WTC11 (cell line): ENCODE measurements at regions not wholly inside any gene's neighbourhood (a gene's known extent, or its start where the extent isn't known, plus 50 kb on each side); places are given as distances from the start of the nearest gene placed in this dataset.

Source experiments
- ATAC-seq: fragments of 200-7000 bp; cut with Tn5 transposase; 2 replicates; pipeline ENCODE4 v1.10.0; 2021; ENCODE audit warnings: mild to moderate bottlenecking, moderate library complexity
- CTCF ChIA-PET: fragments of 300-600 bp; sonication (Branson Sonifier 250); formaldehyde crosslinking; loops from one replicate; lab custom pipeline; 2021; ENCODE audit warnings: antibody characterized with exemption; lab: Charles Lee
- POLR2A ChIA-PET: fragments of 350-600 bp; sonication (Branson Sonifier 250); formaldehyde crosslinking; loops from one replicate; lab custom pipeline; 2021; ENCODE audit warnings: antibody characterized with exemption; lab: Charles Lee
- DNase-seq: peaks from one replicate; pipeline ENCODE4 v3.0.0; 2021; ENCODE audit warnings: low spot score
- H3K27ac Mint-ChIP-seq: 2 replicates; pipeline ENCODE4 v1.8.0; 2021; ENCODE audit warnings: mixed read lengths
- H3K27me3 Mint-ChIP-seq: 2 replicates; pipeline ENCODE4 v1.8.0; 2021; ENCODE audit warnings: low read depth, mild to moderate bottlenecking, moderate library complexity, mixed read lengths
- H3K36me3 Mint-ChIP-seq: 2 replicates; pipeline ENCODE4 v1.8.0; 2021; ENCODE audit warnings: mixed read lengths
- H3K4me1 Mint-ChIP-seq: 2 replicates; pipeline ENCODE4 v1.8.0; 2022; ENCODE audit warnings: mixed read lengths
- H3K4me3 Mint-ChIP-seq: 2 replicates; pipeline ENCODE4 v1.8.0; 2021; ENCODE audit warnings: mild to moderate bottlenecking, moderate library complexity, mixed read lengths
- H3K9me3 Mint-ChIP-seq: 2 replicates; pipeline ENCODE4 v1.8.0; 2021; ENCODE audit warnings: mixed read lengths
- ARID4B ChIP-seq: sonication (generic); formaldehyde crosslinking; IDR thresholded peaks from 2 replicates; pipeline ENCODE4 v1.8.0; 2023; ENCODE audit warnings: missing genetic modification reagents, mild to moderate bottlenecking, borderline replicate concordance
- EMX1 ChIP-seq: fragments of 250-450 bp; sonication (Bioruptor Pico); IDR thresholded peaks from 2 replicates; pipeline ENCODE4 v1.8.0; 2021; ENCODE audit warnings: mild to moderate bottlenecking
- ESRRA ChIP-seq: sonication (generic); formaldehyde crosslinking; IDR thresholded peaks from 2 replicates; pipeline ENCODE4 v1.8.1; 2022; ENCODE audit warnings: mild to moderate bottlenecking, missing genetic modification reagents, borderline replicate concordance
- ETV6 ChIP-seq: sonication (generic); formaldehyde crosslinking; IDR thresholded peaks from 2 replicates; pipeline ENCODE4 v1.8.1; 2022; ENCODE audit warnings: mild to moderate bottlenecking, missing genetic modification reagents
- FOXP1 ChIP-seq: sonication (generic); formaldehyde crosslinking; IDR thresholded peaks from 2 replicates; pipeline ENCODE4 v1.8.0; 2022; ENCODE audit warnings: missing genetic modification reagents, mild to moderate bottlenecking, moderate library complexity, borderline replicate concordance
- HMGA2 ChIP-seq: fragments of 250-450 bp; sonication (Bioruptor Pico); IDR thresholded peaks from 2 replicates; pipeline ENCODE4 v1.4.0; 2021; ENCODE audit warnings: mild to moderate bottlenecking, moderate library complexity
- KAT7 ChIP-seq: sonication (generic); formaldehyde crosslinking; IDR thresholded peaks from 2 replicates; pipeline ENCODE4 v1.8.1; 2023; ENCODE audit warnings: missing genetic modification reagents, mild to moderate bottlenecking, borderline replicate concordance
- MYBL2 ChIP-seq: sonication (generic); formaldehyde crosslinking; IDR thresholded peaks from 2 replicates; pipeline ENCODE4 v1.8.1; 2023; ENCODE audit warnings: mild to moderate bottlenecking, moderate library complexity, missing genetic modification reagents
- NFATC4 ChIP-seq: fragments of 250-450 bp; sonication (Bioruptor Pico); IDR thresholded peaks from 2 replicates; pipeline ENCODE4 v1.9.0; 2021; ENCODE audit warnings: mild to moderate bottlenecking
- NFE2L1 ChIP-seq: sonication (generic); formaldehyde crosslinking; IDR thresholded peaks from 2 replicates; pipeline ENCODE4 v1.8.1; 2023; ENCODE audit warnings: missing genetic modification reagents
- NFYB ChIP-seq: sonication (generic); formaldehyde crosslinking; conservative IDR thresholded peaks from 2 replicates; pipeline ENCODE4 v1.8.0; 2022; ENCODE audit warnings: low read depth, missing genetic modification reagents
- NR3C1 ChIP-seq: sonication (generic); formaldehyde crosslinking; conservative IDR thresholded peaks from 2 replicates; pipeline ENCODE4 v1.8.1; 2023; ENCODE audit warnings: low read depth, mild to moderate bottlenecking, missing genetic modification reagents
- SP1 ChIP-seq: sonication (generic); formaldehyde crosslinking; conservative IDR thresholded peaks from 2 replicates; pipeline ENCODE4 v1.8.1; 2022; ENCODE audit warnings: missing genetic modification reagents
- TCF7 ChIP-seq: sonication (generic); formaldehyde crosslinking; IDR thresholded peaks from 2 replicates; pipeline ENCODE4 v1.8.0; 2022; ENCODE audit warnings: mild to moderate bottlenecking, low read depth, missing genetic modification reagents, moderate library complexity
- TEAD4 ChIP-seq: sonication (generic); formaldehyde crosslinking; IDR thresholded peaks from 2 replicates; pipeline ENCODE4 v1.8.0; 2022; ENCODE audit warnings: mild to moderate bottlenecking, missing genetic modification reagents
- TP53 ChIP-seq: sonication (generic); formaldehyde crosslinking; IDR thresholded peaks from 2 replicates; pipeline ENCODE4 v1.8.1; 2023; ENCODE audit warnings: mild to moderate bottlenecking, missing genetic modification reagents
- ZNF416 ChIP-seq: fragments of 250-450 bp; sonication (Bioruptor Pico); IDR thresholded peaks from 2 replicates; pipeline ENCODE4 v1.9.0; 2021; ENCODE audit warnings: mild to moderate bottlenecking, inconsistent platforms
- ZNF512 ChIP-seq: sonication (generic); formaldehyde crosslinking; IDR thresholded peaks from 2 replicates; pipeline ENCODE4 v1.8.1; 2022; ENCODE audit warnings: missing genetic modification reagents, borderline replicate concordance
- ZNF671 ChIP-seq: fragments of 250-450 bp; sonication (Bioruptor Pico); IDR thresholded peaks from 2 replicates; pipeline ENCODE4 v1.8.0; 2021; ENCODE audit warnings: mild to moderate bottlenecking
- TF ChIP-seq, protein P1 (sequence below): sonication (generic); formaldehyde crosslinking; IDR thresholded peaks from 2 replicates; pipeline ENCODE4 v1.8.1; 2022; ENCODE audit warnings: mild to moderate bottlenecking, moderate library complexity, missing genetic modification reagents
- TF ChIP-seq, protein P2 (sequence below): sonication (generic); formaldehyde crosslinking; IDR thresholded peaks from 2 replicates; pipeline ENCODE4 v1.8.1; 2023; ENCODE audit warnings: mild to moderate bottlenecking, missing genetic modification reagents, moderate library complexity
- TF ChIP-seq, protein P3 (sequence below): sonication (generic); formaldehyde crosslinking; IDR thresholded peaks from 2 replicates; pipeline ENCODE4 v1.8.1; 2023; ENCODE audit warnings: mild to moderate bottlenecking, missing genetic modification reagents, moderate library complexity
- TF ChIP-seq, protein P4 (sequence below): fragments of 250-450 bp; sonication (Bioruptor Pico); IDR thresholded peaks from 2 replicates; pipeline ENCODE4 v2.1.2; 2022; ENCODE audit warnings: mild to moderate bottlenecking, moderate library complexity
- TF ChIP-seq, protein P5 (sequence below): fragments of 250-450 bp; sonication (Bioruptor Pico); IDR thresholded peaks from 2 replicates; pipeline ENCODE4 v1.9.0; 2021; ENCODE audit warnings: moderate library complexity, mild to moderate bottlenecking, inconsistent platforms, borderline replicate concordance
- TF ChIP-seq, protein P6 (sequence below): sonication (generic); formaldehyde crosslinking; IDR thresholded peaks from 2 replicates; pipeline ENCODE4 v1.8.1; 2023; ENCODE audit warnings: mild to moderate bottlenecking, missing genetic modification reagents

- ChIA-PET POLR2A (no interaction called here), CTCF (no interaction called here)
- no peak overlapping the region for H3K4me3 Mint-ChIP-seq
- DNase-seq (no peak), ATAC-seq (no peak)
- no peaks in the 10 kb centered on the region for H3K36me3 Mint-ChIP-seq
- no peaks in the 10 kb centered on the region for H3K9me3 Mint-ChIP-seq
- H3K4me1 Mint-ChIP-seq, result no peaks in the 10 kb centered on the region
- TF ChIP-seq SP1 (CRISPR knock-in tag), result no peak
- no peak for TF ChIP-seq KAT7
- no peak for TF ChIP-seq NFATC4 (CRISPR knock-in tag)
- no peak for TF ChIP-seq NFE2L1 (CRISPR knock-in tag)
- TF ChIP-seq ZNF416 (CRISPR knock-in tag), result no peak
- TF ChIP-seq TEAD4 (CRISPR knock-in tag), result no peak
- no peak for TF ChIP-seq ZNF512 (CRISPR knock-in tag)
- TF ChIP-seq TP53 (CRISPR knock-in tag), result no peak
- no peak for TF ChIP-seq ARID4B (CRISPR knock-in tag)
- no peaks in the 10 kb centered on the region for H3K27me3 Mint-ChIP-seq
- no peak overlapping the region for H3K27ac Mint-ChIP-seq
Measured at GRCh38 chr1:72662918-72663317, 380.6 kb upstream of the NEGR1 start.

- Mint-ChIP-seq H3K4me1 (peaks cover 5% of the 10 kb centered on the region), H3K4me3 (no peak overlapping the region), H3K27ac (peak overlapping the region; percentile 14; the same call in 1 of the 2 replicates), H3K9me3 (no peaks in the 10 kb centered on the region), H3K36me3 (no peaks in the 10 kb centered on the region), H3K27me3 (no peaks in the 10 kb centered on the region)
- ATAC-seq (no peak; the same call in 1 of the 2 replicates), DNase-seq (no peak)
- ChIA-PET POLR2A (no interaction called here), CTCF (no interaction called here)
- TF ChIP-seq NR3C1 (no peak), EMX1 (CRISPR knock-in tag) (no peak), FOXP1 (no peak), TCF7 (CRISPR knock-in tag) (no peak), KAT7 (no peak), HMGA2 (no peak), NFATC4 (CRISPR knock-in tag) (no peak), NFYB (no peak), MYBL2 (CRISPR knock-in tag) (no peak), ZNF671 (CRISPR knock-in tag) (no peak), ETV6 (CRISPR knock-in tag) (no peak), ESRRA (CRISPR knock-in tag) (no peak)
- TF ChIP-seq, protein P1, sequence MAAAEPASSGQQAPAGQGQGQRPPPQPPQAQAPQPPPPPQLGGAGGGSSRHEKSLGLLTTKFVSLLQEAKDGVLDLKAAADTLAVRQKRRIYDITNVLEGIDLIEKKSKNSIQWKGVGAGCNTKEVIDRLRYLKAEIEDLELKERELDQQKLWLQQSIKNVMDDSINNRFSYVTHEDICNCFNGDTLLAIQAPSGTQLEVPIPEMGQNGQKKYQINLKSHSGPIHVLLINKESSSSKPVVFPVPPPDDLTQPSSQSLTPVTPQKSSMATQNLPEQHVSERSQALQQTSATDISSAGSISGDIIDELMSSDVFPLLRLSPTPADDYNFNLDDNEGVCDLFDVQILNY (CRISPR knock-in tag), result no peak
- TF ChIP-seq, protein P2, sequence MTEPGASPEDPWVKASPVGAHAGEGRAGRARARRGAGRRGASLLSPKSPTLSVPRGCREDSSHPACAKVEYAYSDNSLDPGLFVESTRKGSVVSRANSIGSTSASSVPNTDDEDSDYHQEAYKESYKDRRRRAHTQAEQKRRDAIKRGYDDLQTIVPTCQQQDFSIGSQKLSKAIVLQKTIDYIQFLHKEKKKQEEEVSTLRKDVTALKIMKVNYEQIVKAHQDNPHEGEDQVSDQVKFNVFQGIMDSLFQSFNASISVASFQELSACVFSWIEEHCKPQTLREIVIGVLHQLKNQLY (CRISPR knock-in tag), result no peak
- TF ChIP-seq, protein P3, sequence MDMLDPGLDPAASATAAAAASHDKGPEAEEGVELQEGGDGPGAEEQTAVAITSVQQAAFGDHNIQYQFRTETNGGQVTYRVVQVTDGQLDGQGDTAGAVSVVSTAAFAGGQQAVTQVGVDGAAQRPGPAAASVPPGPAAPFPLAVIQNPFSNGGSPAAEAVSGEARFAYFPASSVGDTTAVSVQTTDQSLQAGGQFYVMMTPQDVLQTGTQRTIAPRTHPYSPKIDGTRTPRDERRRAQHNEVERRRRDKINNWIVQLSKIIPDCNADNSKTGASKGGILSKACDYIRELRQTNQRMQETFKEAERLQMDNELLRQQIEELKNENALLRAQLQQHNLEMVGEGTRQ (CRISPR knock-in tag), result no peak
- TF ChIP-seq, protein P4, sequence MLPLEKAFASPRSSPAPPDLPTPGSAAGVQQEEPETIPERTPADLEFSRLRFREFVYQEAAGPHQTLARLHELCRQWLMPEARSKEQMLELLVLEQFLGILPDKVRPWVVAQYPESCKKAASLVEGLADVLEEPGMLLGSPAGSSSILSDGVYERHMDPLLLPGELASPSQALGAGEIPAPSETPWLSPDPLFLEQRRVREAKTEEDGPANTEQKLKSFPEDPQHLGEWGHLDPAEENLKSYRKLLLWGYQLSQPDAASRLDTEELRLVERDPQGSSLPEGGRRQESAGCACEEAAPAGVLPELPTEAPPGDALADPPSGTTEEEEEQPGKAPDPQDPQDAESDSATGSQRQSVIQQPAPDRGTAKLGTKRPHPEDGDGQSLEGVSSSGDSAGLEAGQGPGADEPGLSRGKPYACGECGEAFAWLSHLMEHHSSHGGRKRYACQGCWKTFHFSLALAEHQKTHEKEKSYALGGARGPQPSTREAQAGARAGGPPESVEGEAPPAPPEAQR (CRISPR knock-in tag), result no peak
- TF ChIP-seq, protein P5, sequence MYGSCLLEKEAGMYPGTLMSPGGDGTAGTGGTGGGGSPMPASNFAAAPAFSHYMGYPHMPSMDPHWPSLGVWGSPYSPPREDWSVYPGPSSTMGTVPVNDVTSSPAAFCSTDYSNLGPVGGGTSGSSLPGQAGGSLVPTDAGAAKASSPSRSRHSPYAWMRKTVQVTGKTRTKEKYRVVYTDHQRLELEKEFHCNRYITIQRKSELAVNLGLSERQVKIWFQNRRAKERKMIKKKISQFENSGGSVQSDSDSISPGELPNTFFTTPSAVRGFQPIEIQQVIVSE (CRISPR knock-in tag), result no peak
- TF ChIP-seq, protein P6, sequence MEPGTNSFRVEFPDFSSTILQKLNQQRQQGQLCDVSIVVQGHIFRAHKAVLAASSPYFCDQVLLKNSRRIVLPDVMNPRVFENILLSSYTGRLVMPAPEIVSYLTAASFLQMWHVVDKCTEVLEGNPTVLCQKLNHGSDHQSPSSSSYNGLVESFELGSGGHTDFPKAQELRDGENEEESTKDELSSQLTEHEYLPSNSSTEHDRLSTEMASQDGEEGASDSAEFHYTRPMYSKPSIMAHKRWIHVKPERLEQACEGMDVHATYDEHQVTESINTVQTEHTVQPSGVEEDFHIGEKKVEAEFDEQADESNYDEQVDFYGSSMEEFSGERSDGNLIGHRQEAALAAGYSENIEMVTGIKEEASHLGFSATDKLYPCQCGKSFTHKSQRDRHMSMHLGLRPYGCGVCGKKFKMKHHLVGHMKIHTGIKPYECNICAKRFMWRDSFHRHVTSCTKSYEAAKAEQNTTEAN (CRISPR knock-in tag), result no peak
Measured at GRCh38 chr1:72650843-72651435, 368.6 kb upstream of the NEGR1 start.
